HG03045 (cell line): ENCODE measurements at regions not wholly inside any gene's neighbourhood (a gene's known extent, or its start where the extent isn't known, plus 50 kb on each side); places are given as distances from the start of the nearest gene placed in this dataset.
"Not testable (repeated sequence)": the region's sequence is repeated elsewhere in the genome, so short reads cannot be mapped to it uniquely, and the experiment has no call there.

Source experiments
- ATAC-seq: cut with Tn5 transposase; IDR thresholded peaks from one replicate; pipeline ENCODE4 v1.9.1; 2021; ENCODE audit warnings: mild to moderate bottlenecking, moderate library complexity; ENCODE audit not compliant: unreplicated experiment

- not testable (repeated sequence) for ATAC-seq
Measured at GRCh38 chr1:91207691-91208090, 185.9 kb upstream of the ZNF644 start.

- not testable (repeated sequence) for ATAC-seq
Measured at GRCh38 chr1:91204150-91204549, 182.3 kb upstream of the ZNF644 start.

GRCh38 chr1:91201694-91202093, 179.9 kb upstream of the ZNF644 start:
- no peak for ATAC-seq

GRCh38 chr1:91201176-91201575, 179.3 kb upstream of the ZNF644 start:
- no peak for ATAC-seq

GRCh38 chr1:91200675-91201074, 178.8 kb upstream of the ZNF644 start:
- no peak for ATAC-seq

DNA sequence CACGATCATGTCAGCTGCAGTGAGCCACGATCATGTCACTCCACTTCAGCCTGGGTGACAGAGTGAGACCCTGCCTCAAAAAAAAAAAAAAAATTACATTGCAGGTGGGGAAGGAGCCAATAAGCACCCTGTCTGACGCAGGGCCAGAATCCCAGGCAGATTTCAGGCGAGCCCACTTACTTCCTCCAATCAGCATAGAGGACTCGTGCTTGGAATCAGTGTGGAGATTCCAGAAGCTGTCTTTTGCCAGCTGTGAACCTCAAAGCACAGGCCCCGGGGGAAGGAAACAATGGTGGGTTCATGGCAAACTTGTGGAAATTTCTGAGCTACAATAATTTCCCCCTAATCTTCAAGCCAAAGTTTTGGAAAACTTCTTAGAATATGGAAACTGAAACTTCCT, 178.2 kb upstream of the ZNF644 start:
- no peak for ATAC-seq

GRCh38 chr1:91190996-91191395, 169.2 kb upstream of the ZNF644 start:
- ATAC-seq, result no peak

- no peak for ATAC-seq
Measured at GRCh38 chr1:91189096-91189495, 167.3 kb upstream of the ZNF644 start.

- not testable (repeated sequence) for ATAC-seq
Measured at GRCh38 chr1:91182807-91183206, 161.0 kb upstream of the ZNF644 start.

- ATAC-seq, result no peak
Measured at GRCh38 chr1:91176250-91176649, 154.4 kb upstream of the ZNF644 start.

GRCh38 chr1:91174734-91175133, 152.9 kb upstream of the ZNF644 start:
- ATAC-seq, result no peak

DNA sequence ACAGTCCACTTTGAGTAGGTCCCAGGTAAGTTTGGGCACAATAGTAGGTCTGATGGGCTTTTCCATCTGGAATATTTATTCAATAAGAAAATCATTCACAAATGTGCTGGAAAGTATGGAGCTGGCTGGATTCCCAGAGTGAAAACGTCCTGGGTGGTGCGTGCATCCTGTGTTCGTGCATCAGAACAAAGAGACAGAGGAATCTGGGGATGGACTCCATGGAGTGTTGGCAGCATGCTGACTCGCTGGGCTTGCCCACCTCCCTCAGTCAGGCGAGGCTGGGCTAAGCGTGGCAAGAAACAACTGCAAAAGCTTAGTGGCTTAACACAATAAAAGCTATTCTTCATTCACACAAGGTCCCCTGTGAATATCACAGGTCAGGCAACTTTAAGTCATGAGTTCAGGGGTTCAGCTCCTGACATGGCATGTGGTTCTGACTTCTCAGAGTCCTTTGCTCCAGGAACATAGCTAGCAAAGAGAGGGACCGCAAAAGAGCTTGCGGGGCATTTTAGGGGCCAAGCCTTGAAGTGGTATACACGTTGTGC, 151.6 kb upstream of the ZNF644 start:
- ATAC-seq, result no peak

GRCh38 chr1:91172541-91172940, 150.7 kb upstream of the ZNF644 start:
- ATAC-seq, result no peak

DNA sequence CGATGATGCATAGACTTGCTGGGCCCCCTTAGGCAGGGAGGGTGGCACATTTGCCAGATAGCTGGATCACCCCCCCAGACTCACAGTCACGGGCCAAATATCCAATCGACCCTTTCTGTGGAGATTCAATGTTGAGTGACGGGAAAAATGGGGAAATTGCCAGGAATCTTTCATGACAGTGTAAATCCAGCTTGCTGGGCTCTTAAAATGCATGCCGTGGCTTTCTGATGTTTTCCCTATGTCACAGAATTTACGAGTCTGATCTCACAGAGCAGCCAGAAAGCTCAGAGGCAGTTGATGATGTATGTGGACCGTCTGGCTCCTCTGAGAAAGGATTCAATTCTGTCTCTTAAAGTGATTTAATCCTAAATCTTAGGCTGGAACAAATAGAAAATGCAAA, 150.1 kb upstream of the ZNF644 start:
- no peak for ATAC-seq

DNA sequence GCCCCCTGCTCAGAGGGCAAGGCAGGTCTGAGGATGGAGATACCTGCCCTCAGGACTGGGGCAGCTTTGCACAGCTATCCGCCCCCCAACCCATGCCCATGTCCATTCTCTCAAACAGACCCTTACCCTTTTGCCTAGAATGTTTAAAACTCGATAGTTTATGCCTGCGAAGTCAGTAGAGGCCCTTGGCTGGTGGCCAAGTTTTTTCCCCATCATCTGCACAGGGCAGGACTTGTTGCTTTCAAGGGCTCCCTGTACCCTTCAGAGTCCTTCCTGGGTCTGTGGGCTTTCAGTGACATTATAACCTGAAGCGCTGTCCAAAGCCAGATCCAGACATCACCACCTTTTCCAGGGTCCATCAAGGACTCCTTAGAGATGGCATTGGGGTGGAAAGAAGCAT, 148.7 kb upstream of the ZNF644 start:
- ATAC-seq, result no peak

GRCh38 chr1:91166106-91166712, 144.4 kb upstream of the ZNF644 start:
- no peak for ATAC-seq

DNA sequence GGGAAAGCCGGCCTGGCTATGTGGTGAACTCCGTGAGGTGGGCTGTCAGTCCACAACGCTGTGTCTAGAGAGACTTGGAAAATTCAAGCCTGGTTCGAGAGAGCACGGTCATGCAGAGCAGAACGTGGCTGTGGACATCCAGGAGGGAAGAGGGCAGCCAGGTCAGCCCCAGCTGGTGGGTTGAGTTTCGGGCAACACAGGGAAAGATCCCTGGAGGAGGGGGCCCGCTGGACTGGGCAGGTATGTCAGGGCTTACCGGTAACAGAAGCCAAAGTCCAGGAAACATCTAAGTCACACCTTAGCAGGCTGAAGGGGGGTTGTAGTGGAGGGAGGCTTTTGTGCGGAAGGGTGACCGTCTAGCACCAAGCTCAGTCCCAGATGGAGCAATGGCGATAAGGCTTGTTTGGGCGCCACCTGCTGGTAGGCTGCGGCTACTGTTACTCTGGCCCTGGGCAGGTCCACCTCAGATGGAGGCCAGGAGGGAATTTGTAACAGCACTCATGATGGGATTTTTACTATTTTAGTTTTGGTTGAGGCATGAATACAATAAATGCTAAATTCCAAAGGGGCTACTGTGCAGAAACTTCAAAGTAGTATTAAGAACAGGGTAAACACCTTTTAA, 143.3 kb upstream of the ZNF644 start:
- peak; percentile 79 for ATAC-seq

DNA sequence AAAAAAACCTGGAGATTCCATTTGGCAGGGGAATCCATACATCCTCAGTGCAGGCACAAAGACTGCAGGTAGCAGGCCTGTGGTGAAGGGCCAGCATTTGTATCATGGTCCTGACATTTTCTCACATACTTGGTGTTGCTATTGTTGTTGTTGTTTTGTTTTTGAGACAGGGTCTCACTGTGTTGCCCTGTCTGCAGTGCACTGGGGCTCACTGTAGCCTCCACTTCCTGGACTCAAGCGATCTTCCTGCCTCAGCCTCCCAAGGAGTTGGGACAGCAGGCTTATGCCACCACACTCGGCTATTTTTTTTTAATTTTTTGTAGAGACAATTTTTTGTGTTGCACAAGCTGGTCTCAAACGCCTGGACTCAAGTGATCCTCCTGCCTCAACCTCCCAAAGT, 140.8 kb upstream of the ZNF644 start:
- ATAC-seq, result no peak

DNA sequence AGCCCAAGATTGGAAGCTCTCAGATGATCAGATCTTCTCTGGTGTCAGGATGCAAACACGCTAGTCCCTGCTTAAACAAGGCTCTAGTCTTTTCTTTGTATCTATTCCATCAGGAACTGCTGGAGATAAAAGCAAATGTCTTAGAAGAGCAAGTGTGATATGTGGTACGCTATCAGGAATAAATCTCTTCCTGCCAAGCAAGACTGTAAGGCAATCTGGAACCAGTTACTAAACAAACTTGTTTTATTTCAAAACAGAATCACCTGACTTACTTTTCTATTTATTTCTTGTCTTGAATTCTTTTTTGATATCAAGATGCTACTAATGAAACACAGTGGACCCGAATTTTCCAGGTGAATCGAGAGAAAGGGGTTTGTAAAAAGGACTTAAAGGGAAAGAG, 139.9 kb upstream of the ZNF644 start:
- no peak for ATAC-seq

GRCh38 chr1:91161166-91161565, 139.3 kb upstream of the ZNF644 start:
- ATAC-seq, result no peak

GRCh38 chr1:91160363-91161075, 138.7 kb upstream of the ZNF644 start:
- ATAC-seq, result no peak

DNA sequence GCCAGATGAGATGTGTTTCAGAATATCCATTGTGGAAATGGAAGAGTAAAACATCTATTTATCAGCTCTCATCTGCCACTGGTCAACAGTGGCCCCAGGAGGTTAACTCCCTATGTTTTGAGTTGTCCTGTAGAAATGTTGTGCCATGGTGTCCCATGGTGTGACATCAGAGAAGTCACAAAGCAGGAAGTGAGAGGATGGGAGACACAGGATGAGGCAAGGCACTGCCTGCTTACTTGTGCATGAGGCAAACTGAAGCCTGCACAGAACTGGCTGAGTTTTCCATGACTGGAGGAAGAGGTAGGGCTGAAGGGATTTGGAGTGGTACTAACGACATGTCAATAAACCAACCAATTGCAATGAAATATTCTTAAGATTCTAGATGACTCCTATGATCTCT, 131.5 kb upstream of the ZNF644 start:
- ATAC-seq, result no peak
